Mesothelial cell of epicardium (in vitro differentiated cells): ENCODE measurements at regions not wholly inside any gene's neighbourhood (a gene's known extent, or its start where the extent isn't known, plus 50 kb on each side); places are given as distances from the start of the nearest gene placed in this dataset.
A peak's percentile ranks its signal among the peaks of the same experiment; 100 is the strongest.

ENCODE experiments used
- DNase-seq, 2 experiments: peaks; one replicate each; pipeline ENCODE4 v3.0.0; 2021; ENCODE audit warnings: low spot score in 2 of 2; ENCODE audit not compliant: unreplicated experiment in 2 of 2
- H3K27ac Mint-ChIP-seq: 2 replicates; pipeline ENCODE4 v1.8.0; 2021; ENCODE audit warnings: mixed read lengths
- H3K27me3 Mint-ChIP-seq: 2 replicates; pipeline ENCODE4 v1.8.0; 2021; ENCODE audit warnings: low read depth, mixed read lengths
- H3K36me3 Mint-ChIP-seq: 2 replicates; pipeline ENCODE4 v1.8.0; 2021; ENCODE audit warnings: mixed read lengths
- H3K4me1 Mint-ChIP-seq: 2 replicates; pipeline ENCODE4 v1.8.0; 2021; ENCODE audit warnings: mixed read lengths
- H3K4me3 Mint-ChIP-seq: 2 replicates; pipeline ENCODE4 v1.8.0; 2021; ENCODE audit warnings: mild to moderate bottlenecking, moderate library complexity, mixed read lengths
- H3K9me3 Mint-ChIP-seq: 2 replicates; pipeline ENCODE4 v1.8.0; 2021; ENCODE audit warnings: mixed read lengths
- CTCF ChIP-seq: fragments of 200-600 bp; sonication (generic); IDR thresholded peaks from one replicate; pipeline ENCODE4 v1.5.0; 2021; ENCODE audit warnings: antibody characterized with exemption; ENCODE audit not compliant: unreplicated experiment

GRCh38 chr13:65028101-65028500 lies 2202.0 kb downstream of the PCDH9 start:
- H3K4me3 Mint-ChIP-seq, result no peak overlapping the region
- H3K36me3 Mint-ChIP-seq, result peaks cover 2% of the 10 kb centered on the region
- H3K27ac Mint-ChIP-seq, result no peak overlapping the region
- DNase-seq, result no peak
- peaks cover 50% of the 10 kb centered on the region for H3K9me3 Mint-ChIP-seq
- no peaks in the 10 kb centered on the region for H3K27me3 Mint-ChIP-seq
- H3K4me1 Mint-ChIP-seq, result no peaks in the 10 kb centered on the region
- no peak for TF ChIP-seq CTCF

GRCh38 chr13:65026505-65026904 lies 2203.6 kb downstream of the PCDH9 start:
- H3K27ac Mint-ChIP-seq, result no peak overlapping the region
- H3K27me3 Mint-ChIP-seq, result no peaks in the 10 kb centered on the region
- peaks cover 6% of the 10 kb centered on the region for H3K36me3 Mint-ChIP-seq
- peaks cover 57% of the 10 kb centered on the region for H3K9me3 Mint-ChIP-seq
- no peak overlapping the region for H3K4me3 Mint-ChIP-seq
- no peak for DNase-seq
- H3K4me1 Mint-ChIP-seq, result no peaks in the 10 kb centered on the region
- TF ChIP-seq CTCF, result no peak

GRCh38 chr13:65011378-65011777 lies 2218.8 kb downstream of the PCDH9 start:
- H3K27me3 Mint-ChIP-seq, result no peaks in the 10 kb centered on the region
- DNase-seq, result no peak
- H3K4me3 Mint-ChIP-seq, result no peak overlapping the region
- peak overlapping the region; percentile 23 for H3K27ac Mint-ChIP-seq
- H3K9me3 Mint-ChIP-seq, result peaks cover 23% of the 10 kb centered on the region
- no peaks in the 10 kb centered on the region for H3K36me3 Mint-ChIP-seq
- H3K4me1 Mint-ChIP-seq, result peaks cover 15% of the 10 kb centered on the region
- no peak for TF ChIP-seq CTCF

- peaks cover 10% of the 10 kb centered on the region for H3K4me1 Mint-ChIP-seq
- H3K27ac Mint-ChIP-seq, result no peak overlapping the region
- H3K9me3 Mint-ChIP-seq, result peaks cover 22% of the 10 kb centered on the region
These were observed 2232.7 kb downstream of the PCDH9 start for GRCh38 chr13:64997438-64997837.

GRCh38 chr13:64993514-64994164 lies 2236.5 kb downstream of the PCDH9 start:
- Mint-ChIP-seq H3K9me3 (peaks cover 26% of the 10 kb centered on the region), H3K4me3 (no peak overlapping the region), H3K27me3 (no peaks in the 10 kb centered on the region), H3K27ac (no peak overlapping the region), H3K36me3 (peaks cover 7% of the 10 kb centered on the region), H3K4me1 (peaks cover 4% of the 10 kb centered on the region)
- no peak for TF ChIP-seq CTCF
- DNase-seq, result no peak

More at GRCh38 chr13:64997438-64997837, 2232.7 kb downstream of the PCDH9 start:
- Mint-ChIP-seq H3K27me3 (no peaks in the 10 kb centered on the region), H3K36me3 (peaks cover 7% of the 10 kb centered on the region), H3K4me3 (no peak overlapping the region)
- peak; percentile 21 for TF ChIP-seq CTCF
- no peak for DNase-seq
